HG03196 (cell line): ENCODE measurements at regions not wholly inside any gene's neighbourhood (a gene's known extent, or its start where the extent isn't known, plus 50 kb on each side); places are given as distances from the start of the nearest gene placed in this dataset.
A peak's percentile ranks its signal among the peaks of the same experiment; 100 is the strongest.

Experiments
- ATAC-seq: cut with Tn5 transposase; IDR thresholded peaks from one replicate; pipeline ENCODE4 v1.9.1; 2021; ENCODE audit not compliant: unreplicated experiment

- ATAC-seq: no peak
Observed at GRCh38 chr1:191865479-191865878, 292.8 kb upstream of the RGS18 start.

GRCh38 chr1:191866155-191866554, 292.1 kb upstream of the RGS18 start:
- no peak for ATAC-seq

DNA sequence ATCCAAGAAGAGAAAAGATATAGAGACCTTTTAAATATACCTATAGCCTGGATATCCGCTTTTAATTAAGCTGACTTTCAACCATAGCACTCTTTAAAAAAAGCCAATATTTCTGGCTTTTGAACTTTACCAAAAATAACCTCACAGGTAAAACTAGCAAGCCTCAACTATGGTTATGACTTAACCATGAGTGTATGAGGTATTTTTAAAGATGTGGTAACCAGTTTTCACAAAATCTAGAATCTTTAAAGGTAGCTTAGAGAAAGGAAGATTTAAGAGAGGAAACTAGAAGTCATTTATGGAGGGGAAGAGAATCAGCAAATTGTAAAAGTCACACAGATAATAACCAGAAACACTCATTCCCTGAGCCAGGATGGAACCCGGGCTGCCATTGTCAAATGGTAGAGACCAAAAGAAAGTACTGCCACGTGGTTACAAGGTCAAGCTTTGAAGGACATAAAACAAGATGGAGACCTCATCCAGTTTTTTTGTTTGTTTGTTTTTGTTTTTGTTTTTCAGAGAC, 288.4 kb upstream of the RGS18 start:
- no peak for ATAC-seq

DNA sequence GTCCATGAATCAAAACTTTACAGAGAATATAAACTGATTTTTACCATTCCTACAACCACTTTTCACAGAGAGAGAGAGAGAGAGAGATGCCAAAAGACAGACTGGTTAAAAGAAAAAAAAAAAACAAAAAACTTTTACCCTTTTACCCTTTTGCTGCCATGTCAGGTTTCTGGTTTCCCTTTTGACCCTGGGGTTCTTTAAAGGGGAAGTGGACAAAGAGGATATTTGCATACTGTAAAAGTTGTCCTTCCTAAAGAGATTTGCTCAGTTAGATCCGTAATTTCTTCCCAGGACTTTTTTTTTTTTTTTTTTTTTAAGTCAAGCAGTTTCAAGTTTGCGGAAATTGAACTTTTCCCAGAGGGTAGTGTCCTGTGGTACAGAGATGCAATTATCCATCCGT, 287.8 kb upstream of the RGS18 start:
- ATAC-seq: no peak

- no peak for ATAC-seq
Observed at GRCh38 chr1:191875994-191876393, 282.3 kb upstream of the RGS18 start.

DNA sequence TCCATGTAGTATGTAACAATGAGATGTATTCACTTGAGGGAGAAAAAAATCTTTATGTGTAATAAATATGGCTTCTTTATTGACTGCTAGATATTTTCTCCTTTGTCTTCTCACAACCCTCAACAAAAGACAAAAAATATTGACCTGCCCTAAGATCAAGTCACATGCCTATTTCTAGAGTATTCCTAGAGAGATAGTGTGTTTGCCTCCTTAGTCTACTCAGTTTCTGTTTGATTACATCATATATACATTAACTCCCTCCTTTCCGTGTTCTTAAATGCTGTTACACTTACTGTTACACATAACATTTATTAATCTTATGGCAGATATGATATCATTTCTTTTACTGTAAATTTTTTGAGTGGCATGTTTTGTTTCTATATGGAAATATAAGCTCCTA, 281.6 kb upstream of the RGS18 start:
- ATAC-seq: no peak

DNA sequence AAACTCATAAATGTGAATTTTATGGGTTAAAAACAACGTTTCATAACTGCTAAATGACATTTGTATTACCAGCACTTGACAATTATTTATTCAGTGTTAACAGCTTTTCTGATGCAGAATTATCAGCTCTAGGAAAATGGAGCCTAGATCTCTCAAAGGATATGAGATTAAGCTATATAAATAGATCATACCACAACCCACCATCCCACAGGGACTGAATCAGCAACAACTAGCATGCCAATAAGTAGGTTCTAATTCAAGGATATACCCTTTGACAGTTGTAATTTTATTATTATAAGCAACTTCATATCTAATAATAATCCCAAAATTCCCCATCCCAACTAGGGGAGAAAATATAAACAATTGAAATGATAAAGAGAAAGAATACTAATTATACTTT, 275.4 kb upstream of the RGS18 start:
- no peak for ATAC-seq

DNA sequence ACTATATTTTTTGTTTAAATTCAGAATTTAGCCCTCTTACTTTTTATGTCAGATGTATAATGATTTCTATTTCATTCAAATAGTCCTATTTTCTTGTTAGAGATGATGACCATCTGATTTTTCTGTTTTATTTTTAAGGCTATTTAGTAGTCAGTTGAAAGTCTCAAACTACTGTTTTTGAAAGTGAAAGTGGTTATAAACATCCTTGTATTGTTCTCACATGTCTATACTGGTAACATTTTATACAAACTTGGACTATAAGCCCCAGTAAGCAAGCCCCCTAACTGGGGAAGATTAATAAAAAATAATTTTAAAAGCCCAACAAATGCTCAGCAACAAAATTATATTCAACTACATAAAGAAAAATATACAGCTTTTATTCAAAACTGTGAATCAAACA, 271.3 kb upstream of the RGS18 start:
- ATAC-seq: peak; percentile 67

DNA sequence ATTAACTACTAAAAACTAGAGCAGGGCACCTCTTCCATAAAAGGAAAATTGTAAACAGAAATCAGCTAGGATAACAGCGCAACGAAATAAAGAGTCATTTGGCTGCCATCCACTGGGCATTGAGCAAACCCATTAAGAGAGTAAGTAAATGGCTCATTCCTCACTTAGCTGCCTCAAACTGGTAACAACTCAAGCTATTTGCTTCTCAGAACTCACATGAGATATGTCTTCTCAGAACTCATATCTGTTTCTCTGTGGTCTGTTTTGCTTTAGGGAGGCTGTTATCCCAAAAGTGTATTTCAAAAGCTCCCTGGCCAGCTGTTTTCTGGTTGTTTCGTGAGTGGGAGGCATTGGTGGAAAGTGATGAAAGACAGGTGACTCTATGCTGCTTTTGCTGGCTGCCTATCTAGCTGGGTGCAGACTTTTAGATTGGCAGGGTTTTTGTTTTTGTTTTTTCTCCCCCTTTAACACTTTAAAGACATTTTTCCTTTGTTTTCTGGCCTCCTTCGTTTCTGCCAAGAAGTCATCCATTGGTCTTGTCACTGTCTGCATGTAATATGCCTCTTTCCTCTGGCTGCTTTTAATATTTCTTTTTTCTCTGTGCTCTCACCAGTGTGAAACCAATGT, 269.2 kb upstream of the RGS18 start:
- no peak for ATAC-seq

DNA sequence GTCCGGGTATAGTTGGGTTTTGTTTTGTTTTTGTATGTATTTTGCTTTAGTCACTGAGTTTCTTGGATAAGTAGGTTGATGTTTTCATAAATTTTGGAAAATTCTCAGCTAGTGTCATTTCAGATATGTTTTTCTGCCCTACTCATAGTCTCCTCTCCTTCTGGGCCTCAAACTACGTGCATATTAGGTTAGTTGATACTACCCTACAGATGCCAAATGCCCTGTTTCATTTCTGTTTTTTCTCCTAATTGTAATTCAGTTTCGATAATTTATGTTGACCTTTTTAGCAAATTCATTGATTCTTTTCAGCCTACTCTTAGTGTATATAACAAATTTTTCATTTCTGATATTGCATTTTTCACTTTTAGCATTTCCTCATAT, 268.6 kb upstream of the RGS18 start:
- ATAC-seq: no peak

DNA sequence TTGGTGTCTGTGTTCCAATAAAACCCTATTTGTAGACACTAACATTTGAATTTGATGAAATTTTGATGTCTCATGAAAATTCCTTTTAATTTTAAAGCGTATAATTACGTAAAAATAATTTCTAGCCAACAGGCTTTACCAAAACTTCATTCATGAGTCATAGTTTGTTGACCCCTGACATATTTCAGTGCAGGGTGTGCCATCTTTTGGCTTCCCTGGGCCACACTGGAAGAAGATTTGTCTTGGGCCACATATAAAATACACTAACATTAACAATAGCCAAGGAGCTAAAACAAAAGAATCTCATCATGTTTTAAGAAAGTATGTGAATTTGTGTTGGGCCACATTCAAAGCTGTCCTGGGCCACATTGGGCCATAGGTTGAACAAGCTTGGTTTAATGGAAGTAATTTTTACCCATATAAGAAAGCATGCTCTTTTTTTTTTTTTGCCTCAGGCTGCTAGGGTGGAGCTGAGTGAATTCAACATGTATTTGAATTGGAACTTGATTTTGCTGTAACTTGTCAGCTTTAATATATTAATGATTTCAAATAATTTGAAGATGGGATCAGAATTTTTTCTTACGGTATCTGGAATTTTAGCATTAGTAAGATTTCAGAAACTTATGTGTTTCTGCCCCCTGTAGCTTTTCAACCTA, 267.7 kb upstream of the RGS18 start:
- no peak for ATAC-seq

GRCh38 chr1:191892716-191893115, 265.5 kb upstream of the RGS18 start:
- ATAC-seq: no peak

- ATAC-seq: no peak
Observed at GRCh38 chr1:191895049-191895448, 263.2 kb upstream of the RGS18 start.

GRCh38 chr1:191895462-191896058, 262.7 kb upstream of the RGS18 start:
- no peak for ATAC-seq

DNA sequence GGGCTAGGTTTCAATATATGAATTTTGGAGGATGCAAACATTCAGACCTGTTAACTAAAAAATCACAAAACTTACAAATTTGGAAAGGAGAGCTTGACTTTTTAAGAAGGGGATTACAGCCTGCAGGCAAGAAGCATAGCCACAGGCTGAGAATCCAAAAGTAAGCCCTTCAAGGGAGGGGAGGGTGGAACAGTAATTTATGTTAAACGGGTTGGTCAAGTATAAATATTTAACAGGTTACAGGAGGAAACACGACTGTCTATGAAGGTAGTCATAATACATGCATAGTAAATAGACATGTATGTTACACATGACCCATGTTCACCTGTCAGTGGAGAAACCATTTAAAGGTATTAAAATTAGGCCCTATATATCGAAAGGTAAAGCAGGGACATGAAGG, 261.1 kb upstream of the RGS18 start:
- ATAC-seq: no peak

GRCh38 chr1:191901651-191902050, 256.6 kb upstream of the RGS18 start:
- ATAC-seq: no peak

- ATAC-seq: no peak
Observed at GRCh38 chr1:191904991-191905390, 253.3 kb upstream of the RGS18 start.

DNA sequence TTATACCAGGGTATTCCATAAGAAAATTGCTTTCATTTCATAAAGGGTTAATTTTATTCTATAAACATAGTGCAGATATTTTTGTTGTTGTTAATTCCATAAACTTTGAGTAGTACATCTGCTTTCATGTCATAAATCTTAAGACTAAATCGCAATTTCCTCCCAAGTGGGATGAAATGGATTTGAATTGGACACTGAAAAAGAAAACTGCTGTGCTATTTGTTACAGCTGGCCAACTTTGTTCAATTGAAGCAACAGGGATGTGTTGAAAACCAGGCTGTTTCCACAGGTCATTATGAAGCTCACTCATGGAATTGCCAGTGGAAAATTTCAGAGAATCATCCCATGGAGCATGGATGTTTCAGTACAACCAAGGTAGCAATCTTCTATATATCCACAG, 252.5 kb upstream of the RGS18 start:
- no peak for ATAC-seq

DNA sequence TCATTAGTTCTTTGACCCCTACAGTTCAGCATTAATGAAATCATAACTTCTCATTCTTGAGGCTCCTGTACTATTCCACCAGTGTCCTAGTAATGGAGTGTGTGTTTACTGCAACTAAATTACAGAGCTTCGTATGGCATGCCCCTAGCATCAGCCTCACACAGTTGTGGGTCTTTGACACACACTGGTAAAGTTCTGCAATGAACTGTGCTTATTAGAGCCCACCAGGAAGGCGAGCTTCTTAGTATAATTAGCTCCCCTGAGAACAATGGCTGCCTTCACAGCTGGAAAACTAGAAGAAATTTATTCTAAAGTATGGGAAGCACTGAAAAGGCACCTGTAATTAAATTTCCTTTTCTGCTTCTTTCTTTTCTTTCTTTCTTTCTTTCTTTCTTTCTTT, 251.1 kb upstream of the RGS18 start:
- ATAC-seq: no peak

GRCh38 chr1:191910245-191910644, 248.0 kb upstream of the RGS18 start:
- no peak for ATAC-seq

GRCh38 chr1:191912517-191912916, 245.7 kb upstream of the RGS18 start:
- peak; percentile 79 for ATAC-seq

DNA sequence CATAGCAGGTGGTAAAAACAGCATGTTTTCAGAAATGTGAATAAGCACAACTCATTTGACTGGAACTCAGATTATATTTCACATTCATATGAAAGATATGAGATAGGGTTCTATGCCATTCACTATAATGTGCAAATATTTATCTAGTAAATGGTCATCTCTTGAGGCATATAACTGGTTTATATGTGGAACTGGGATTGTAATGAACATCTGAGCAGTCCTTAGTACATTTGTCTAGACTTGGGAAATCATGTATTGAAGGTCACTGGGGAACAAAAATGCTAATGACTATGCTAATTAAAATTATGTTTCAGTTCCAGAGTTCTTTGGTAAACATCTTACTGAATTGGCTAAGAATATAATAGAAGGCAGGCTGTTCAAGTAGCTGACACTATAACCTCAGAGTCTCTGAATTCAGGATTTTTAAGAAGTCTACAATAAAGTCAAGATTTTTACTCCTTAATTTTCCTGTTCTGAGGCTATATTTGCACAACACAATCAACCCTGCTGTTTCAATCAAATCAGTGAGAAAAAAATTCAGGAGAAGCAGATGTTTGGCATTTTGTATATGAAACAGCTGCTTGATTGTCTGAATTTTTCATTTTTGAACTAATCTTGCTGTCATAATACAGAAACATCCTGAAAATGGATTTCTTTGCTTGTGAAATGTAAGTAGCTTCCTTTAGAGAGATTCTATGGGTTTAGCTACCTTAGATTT, 244.8 kb upstream of the RGS18 start:
- ATAC-seq: no peak
